ENCODE measurements at regions not wholly inside any gene's neighbourhood (a gene's known extent, or its start where the extent isn't known, plus 50 kb on each side); places are given as distances from the start of the nearest gene placed in this dataset.

DNA sequence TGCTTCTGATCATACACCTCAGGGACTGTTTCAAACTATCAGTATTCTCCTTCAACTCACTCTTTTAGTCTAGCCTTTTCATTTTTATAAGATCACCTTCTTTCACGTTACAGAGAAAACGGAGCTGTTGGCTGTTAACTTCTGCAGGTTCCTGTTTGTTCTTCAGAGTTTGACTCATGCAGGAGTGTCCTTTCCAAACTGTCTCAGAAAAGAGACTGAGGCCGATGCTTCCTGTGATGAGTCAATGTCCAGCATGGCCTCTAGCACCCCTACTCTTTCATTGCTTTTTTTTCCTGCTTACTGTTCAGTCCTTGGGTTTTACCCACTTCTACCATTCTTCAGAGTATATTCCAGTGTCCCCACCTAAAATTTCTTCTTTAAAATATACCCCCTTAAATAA, 240.8 kb upstream of the RGPD4 start:
- Mint-ChIP-seq H3K9me3 (no peaks in the 10 kb centered on the region), H3K36me3 (ENCODE audit: low read depth) (no peaks in the 10 kb centered on the region), H3K27ac (no peak overlapping the region), H3K4me3 (no peak overlapping the region), H3K4me1 (no peaks in the 10 kb centered on the region), H3K27me3 (ENCODE audit: low read depth) (no peaks in the 10 kb centered on the region)
- TF ChIP-seq, protein P1, sequence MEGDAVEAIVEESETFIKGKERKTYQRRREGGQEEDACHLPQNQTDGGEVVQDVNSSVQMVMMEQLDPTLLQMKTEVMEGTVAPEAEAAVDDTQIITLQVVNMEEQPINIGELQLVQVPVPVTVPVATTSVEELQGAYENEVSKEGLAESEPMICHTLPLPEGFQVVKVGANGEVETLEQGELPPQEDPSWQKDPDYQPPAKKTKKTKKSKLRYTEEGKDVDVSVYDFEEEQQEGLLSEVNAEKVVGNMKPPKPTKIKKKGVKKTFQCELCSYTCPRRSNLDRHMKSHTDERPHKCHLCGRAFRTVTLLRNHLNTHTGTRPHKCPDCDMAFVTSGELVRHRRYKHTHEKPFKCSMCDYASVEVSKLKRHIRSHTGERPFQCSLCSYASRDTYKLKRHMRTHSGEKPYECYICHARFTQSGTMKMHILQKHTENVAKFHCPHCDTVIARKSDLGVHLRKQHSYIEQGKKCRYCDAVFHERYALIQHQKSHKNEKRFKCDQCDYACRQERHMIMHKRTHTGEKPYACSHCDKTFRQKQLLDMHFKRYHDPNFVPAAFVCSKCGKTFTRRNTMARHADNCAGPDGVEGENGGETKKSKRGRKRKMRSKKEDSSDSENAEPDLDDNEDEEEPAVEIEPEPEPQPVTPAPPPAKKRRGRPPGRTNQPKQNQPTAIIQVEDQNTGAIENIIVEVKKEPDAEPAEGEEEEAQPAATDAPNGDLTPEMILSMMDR (IDR thresholded peaks at IDR 0.05; ENCODE audit: unreplicated experiment in 3 of 3): no peak

DNA sequence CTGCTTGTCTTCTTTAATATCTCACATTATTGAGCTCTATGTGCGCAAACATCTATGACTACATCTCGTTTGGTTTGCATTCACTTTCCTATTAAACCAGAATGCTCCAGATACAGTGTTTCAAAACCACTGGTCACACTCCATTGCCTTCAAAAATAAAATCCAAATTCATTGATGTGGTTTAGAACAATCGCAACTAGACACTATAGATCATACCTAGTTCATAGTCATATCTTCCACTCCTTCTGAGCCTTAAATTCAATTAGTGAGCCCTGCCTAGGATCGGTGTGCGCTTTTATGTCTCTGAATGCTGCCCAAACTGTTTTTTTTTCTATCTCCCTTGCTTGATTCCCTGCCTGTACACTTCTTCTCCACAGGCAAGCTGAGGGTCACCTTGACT, 238.5 kb upstream of the RGPD4 start:
- no peaks in the 10 kb centered on the region for H3K9me3 Mint-ChIP-seq
- H3K4me3 Mint-ChIP-seq: no peak overlapping the region
- TF ChIP-seq, protein P1 (IDR thresholded peaks at IDR 0.05; ENCODE audit: unreplicated experiment in 3 of 3): no peak
- no peaks in the 10 kb centered on the region for H3K36me3 Mint-ChIP-seq (ENCODE audit: low read depth)
- H3K27ac Mint-ChIP-seq: no peak overlapping the region
- no peaks in the 10 kb centered on the region for H3K27me3 Mint-ChIP-seq (ENCODE audit: low read depth)
- H3K4me1 Mint-ChIP-seq: peaks cover 6% of the 10 kb centered on the region

DNA sequence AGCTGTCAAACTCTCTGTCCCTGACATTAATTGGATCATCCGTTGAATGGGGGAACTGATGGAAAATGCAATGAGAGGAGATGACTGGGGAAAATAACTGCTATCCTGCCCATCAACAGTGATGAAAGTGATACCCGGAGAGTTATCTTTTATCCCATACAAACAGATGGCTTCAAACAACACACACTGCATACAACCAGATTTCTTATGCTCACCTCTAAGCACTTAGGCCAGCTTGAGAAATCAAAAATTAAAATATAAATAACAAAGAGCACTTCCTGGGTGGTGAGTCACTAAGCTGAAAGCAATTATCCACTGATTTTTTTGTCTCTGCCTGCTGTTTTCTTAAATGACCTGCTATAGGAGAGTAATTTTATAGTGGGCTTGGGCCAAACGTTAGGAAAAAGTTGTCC, 237.6 kb upstream of the RGPD4 start:
- Mint-ChIP-seq H3K27ac (no peak overlapping the region), H3K4me1 (peaks cover 6% of the 10 kb centered on the region), H3K9me3 (no peaks in the 10 kb centered on the region), H3K36me3 (ENCODE audit: low read depth) (no peaks in the 10 kb centered on the region), H3K4me3 (no peak overlapping the region), H3K27me3 (ENCODE audit: low read depth) (no peaks in the 10 kb centered on the region)
- TF ChIP-seq, protein P1 (IDR thresholded peaks at IDR 0.05; ENCODE audit: unreplicated experiment in 3 of 3): no peak

DNA sequence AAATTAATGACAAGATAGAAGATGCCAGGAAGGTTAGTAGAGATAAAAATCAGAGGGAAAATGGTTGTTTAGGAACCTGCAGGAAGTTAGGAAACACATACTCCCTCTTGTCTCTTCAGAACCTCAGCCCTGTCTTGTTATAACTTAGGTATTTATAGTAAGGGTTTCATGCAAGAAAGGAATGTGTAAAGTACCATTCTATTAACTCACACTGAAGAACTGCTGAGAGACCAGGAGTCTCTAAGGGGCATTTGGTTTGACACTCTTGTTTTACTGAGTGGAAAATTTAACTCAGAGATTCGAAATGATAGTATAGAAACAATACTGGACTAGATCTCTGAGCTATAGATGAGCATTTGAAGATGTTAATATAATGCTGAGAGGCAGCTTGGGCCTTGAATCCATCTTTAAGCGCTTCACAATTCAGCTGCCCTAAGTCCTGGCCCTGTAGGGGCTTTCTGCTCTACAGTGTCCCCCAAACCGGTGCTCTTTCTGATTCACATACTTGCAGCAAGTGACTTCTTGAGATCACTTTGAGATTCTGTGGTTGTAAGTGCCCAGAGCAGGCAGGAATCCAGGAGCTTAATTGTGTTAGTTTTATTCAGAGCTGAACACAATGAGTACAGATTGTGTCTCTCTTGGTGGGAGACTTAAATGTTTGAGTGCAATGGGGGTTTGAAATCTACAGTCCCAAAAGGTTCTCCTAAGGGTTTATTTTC, 235.0 kb upstream of the RGPD4 start:
- peaks cover 6% of the 10 kb centered on the region for H3K4me1 Mint-ChIP-seq

DNA sequence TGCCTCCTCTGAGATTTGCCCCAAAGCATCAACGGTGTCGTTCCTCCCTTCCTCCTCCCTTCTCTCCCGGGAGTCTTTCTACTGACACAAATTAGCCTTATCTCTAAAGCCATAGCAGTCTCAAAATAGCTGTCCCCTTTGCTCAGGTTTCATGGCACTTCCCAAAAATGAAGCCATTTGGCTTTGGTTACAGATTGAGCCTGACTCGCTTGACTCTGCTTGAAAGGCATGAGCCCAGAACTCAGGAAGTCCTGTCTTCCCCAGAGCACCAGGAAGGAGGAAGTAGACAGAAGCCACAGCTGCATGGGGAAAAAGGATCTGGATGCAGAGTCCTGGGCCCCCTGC, 234.4 kb upstream of the RGPD4 start:
- Mint-ChIP-seq H3K4me3 (no peak overlapping the region), H3K9me3 (no peaks in the 10 kb centered on the region), H3K27me3 (ENCODE audit: low read depth) (no peaks in the 10 kb centered on the region), H3K36me3 (ENCODE audit: low read depth) (no peaks in the 10 kb centered on the region), H3K4me1 (peaks cover 6% of the 10 kb centered on the region), H3K27ac (no peak overlapping the region)
- TF ChIP-seq, protein P1 (IDR thresholded peaks at IDR 0.05; ENCODE audit: unreplicated experiment in 3 of 3): no peak

More for the DNA sequence above, 235.0 kb upstream of the RGPD4 start:
- Mint-ChIP-seq H3K27me3 (ENCODE audit: low read depth) (no peaks in the 10 kb centered on the region), H3K4me3 (no peak overlapping the region), H3K9me3 (no peaks in the 10 kb centered on the region), H3K27ac (no peak overlapping the region), H3K36me3 (ENCODE audit: low read depth) (no peaks in the 10 kb centered on the region)
- TF ChIP-seq, protein P1 (IDR thresholded peaks at IDR 0.05; ENCODE audit: unreplicated experiment in 3 of 3): no peak

DNA sequence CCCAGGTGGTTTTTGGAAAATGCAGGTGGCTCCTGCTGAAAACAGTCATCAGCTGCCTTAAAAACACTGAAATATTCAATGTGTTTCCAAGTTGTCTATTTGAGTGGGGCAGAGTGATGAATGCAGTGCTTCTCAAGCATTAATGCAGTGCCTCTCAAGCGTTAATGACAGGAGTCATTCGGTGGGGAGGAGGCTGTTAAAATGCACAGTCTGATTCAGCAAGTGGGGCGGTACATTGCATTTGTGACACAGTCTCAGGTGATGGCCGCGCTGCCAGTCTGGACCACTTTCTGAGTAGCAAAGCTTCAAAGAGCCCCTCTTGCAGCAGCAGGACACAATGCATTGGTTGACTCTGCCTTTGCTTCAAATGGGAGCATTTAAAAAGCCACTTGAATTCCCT, 231.4 kb upstream of the RGPD4 start:
- Mint-ChIP-seq H3K4me3 (no peak overlapping the region), H3K4me1 (peaks cover 6% of the 10 kb centered on the region), H3K36me3 (ENCODE audit: low read depth) (no peaks in the 10 kb centered on the region), H3K9me3 (no peaks in the 10 kb centered on the region), H3K27me3 (ENCODE audit: low read depth) (no peaks in the 10 kb centered on the region), H3K27ac (no peak overlapping the region)
- TF ChIP-seq, protein P1 (IDR thresholded peaks at IDR 0.05; ENCODE audit: unreplicated experiment in 3 of 3): no peak

All from nephron (organoid).